ENCODE measurements at regions not wholly inside any gene's neighbourhood (a gene's known extent, or its start where the extent isn't known, plus 50 kb on each side); places are given as distances from the start of the nearest gene placed in this dataset.

DNA sequence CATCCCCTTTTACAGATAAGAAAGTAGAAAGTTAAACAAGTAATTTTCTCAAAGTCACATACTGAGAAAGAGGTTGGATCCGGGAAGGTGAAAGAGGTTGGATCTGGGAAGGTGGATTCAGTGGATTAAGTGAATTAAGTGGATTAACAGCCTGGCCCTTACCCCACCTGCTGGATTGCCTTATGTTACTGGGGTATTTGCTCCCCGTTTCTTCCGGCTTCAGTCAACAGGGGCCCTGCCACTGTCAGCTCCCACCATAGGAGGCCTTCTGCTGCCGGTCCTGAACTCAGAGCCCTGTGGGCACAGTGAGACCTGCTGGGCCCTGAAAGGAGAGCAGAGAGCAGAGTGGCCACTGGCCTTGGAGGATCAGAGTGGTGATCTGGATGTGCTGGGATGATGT, 113.2 kb downstream of the VAPA start:
- no peaks in the 10 kb centered on the region for H3K27me3 ChIP-seq
- DNase-seq: no peak
- no peaks in the 10 kb centered on the region for H3K9me3 ChIP-seq
- no peaks in the 10 kb centered on the region for H3K4me1 ChIP-seq
- intact Hi-C loops (cut with DNase I): no loop called here
- H3K36me3 ChIP-seq: no peaks in the 10 kb centered on the region
- WGBS, 2 donors: 86 to 90% methylated on average over 4 of the region's 4 CpGs
- no peak overlapping the region for H3K27ac ChIP-seq
- TF ChIP-seq POLR2A (IDR thresholded peaks at IDR 0.05): no peak
- no peak for TF ChIP-seq CTCF (IDR thresholded peaks at IDR 0.05)
- no peak overlapping the region for H3K4me3 ChIP-seq (replicated peaks in 1 of 3)

GRCh38 chr18:10027461-10027860, 113.6 kb downstream of the VAPA start:
- 96 to 100% methylated on average over 3 of the region's 3 CpGs for WGBS, 2 donors
- Histone ChIP-seq H3K4me1 (peaks cover 2 to 3% of the 10 kb centered on the region in 2 donors), H3K36me3 (no peaks in the 10 kb centered on the region), H3K9me3 (no peaks in the 10 kb centered on the region), H3K27ac (no peak overlapping the region), H3K4me3 (replicated peaks in 1 of 3) (no peak overlapping the region), H3K27me3 (no peaks in the 10 kb centered on the region)
- TF ChIP-seq CTCF (IDR thresholded peaks at IDR 0.05) (no peak), POLR2A (IDR thresholded peaks at IDR 0.05) (no peak)
- DNase-seq: no peak
- intact Hi-C loops (cut with DNase I): no loop called here

DNA sequence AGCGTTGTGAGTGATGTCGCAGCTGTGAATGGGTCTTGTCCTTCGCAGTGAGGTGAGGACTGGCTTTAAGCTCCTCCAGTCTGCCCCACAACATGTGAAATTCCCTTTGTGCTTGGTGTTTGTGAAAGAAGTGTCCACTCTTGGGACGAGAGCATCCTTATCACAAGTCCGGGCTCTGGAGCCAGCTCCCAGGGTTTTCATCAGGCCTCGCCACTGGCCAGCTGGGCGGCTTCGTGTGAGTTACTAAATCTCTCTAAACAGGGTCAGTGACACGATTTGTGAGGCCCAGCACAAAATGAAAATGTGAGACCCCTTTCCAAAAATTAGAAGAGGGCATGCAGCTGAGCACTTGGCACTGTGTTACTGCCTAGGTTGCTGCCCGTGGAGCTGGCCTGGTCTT, 115.9 kb downstream of the VAPA start:
- no peaks in the 10 kb centered on the region for H3K36me3 ChIP-seq
- intact Hi-C loops (cut with DNase I): no loop called here
- 86 to 92% methylated on average over 10 of the region's 10 CpGs for WGBS, 2 donors
- H3K27me3 ChIP-seq: no peaks in the 10 kb centered on the region
- no peak overlapping the region for H3K27ac ChIP-seq
- TF ChIP-seq CTCF (IDR thresholded peaks at IDR 0.05) (no peak), POLR2A (IDR thresholded peaks at IDR 0.05) (no peak)
- H3K9me3 ChIP-seq: no peaks in the 10 kb centered on the region
- peaks cover 6 to 8% of the 10 kb centered on the region in 2 donors for H3K4me1 ChIP-seq
- no peak overlapping the region for H3K4me3 ChIP-seq (replicated peaks in 1 of 3)
- DNase-seq: no peak

DNA sequence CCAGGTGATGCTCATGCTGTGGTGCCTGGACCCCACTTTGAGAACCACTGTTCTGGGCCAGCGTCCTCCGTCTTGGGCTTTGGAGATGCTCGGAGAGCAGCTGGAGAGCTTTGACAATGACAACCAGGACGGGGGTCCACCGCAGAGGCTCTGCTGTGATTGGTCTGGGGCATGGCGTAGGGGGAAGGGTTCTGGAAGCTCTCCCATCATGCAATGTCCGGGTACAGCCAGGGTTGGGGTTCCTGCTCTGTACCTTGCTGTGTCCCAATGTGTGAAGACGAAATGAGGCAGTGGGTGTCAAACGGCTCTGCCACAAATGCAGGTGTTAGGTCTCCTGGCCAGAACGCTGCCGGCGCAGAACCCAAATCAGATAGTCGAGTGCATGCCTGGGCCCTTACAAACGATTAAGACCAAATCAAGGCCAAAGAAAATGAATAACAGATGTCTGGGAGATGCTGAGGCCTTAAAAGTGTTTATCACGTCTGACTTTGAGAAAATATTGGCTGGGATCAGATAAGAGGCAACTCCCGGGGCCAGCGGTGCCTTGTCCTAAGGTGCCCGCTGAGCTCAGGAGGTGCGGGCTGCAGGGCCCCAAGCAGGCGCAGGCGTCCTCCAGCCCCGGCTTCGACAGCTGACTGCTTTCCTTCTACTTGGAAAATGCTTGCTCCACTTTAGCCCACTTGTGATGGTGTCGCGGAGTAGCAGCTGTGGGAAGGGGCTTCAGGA, 117.2 kb downstream of the VAPA start:
- 92 to 94% methylated on average over 24 to 25 of the region's 25 CpGs for whole genome bisulfite sequencing, 2 donors
- no peak for DNase-seq

More for the DNA sequence above, 117.2 kb downstream of the VAPA start:
- intact Hi-C loops (cut with DNase I): no loop called here
- H3K36me3 ChIP-seq: no peaks in the 10 kb centered on the region
- peaks cover 6 to 14% of the 10 kb centered on the region in 2 donors for H3K4me1 ChIP-seq
- TF ChIP-seq POLR2A (IDR thresholded peaks at IDR 0.05) (no peak), CTCF (IDR thresholded peaks at IDR 0.05) (no peak)
- H3K4me3 ChIP-seq (replicated peaks in 1 of 3): no peak overlapping the region
- no peak overlapping the region for H3K27ac ChIP-seq
- H3K9me3 ChIP-seq: no peaks in the 10 kb centered on the region
- H3K27me3 ChIP-seq: no peaks in the 10 kb centered on the region
